WI38 (cell line): ENCODE measurements at regions not wholly inside any gene's neighbourhood (a gene's known extent, or its start where the extent isn't known, plus 50 kb on each side); places are given as distances from the start of the nearest gene placed in this dataset.
A peak's percentile ranks its signal among the peaks of the same experiment; 100 is the strongest.
"Not testable (repeated sequence)": the region's sequence is repeated elsewhere in the genome, so short reads cannot be mapped to it uniquely, and the experiment has no call there.

ENCODE experiments used
- H3K4me3 ChIP-seq: 2 replicates; pipeline ENCODE4 v1.5.1; 2011; ENCODE audit warnings: low read depth, mild to moderate bottlenecking, control low read depth, low read length
- CTCF ChIP-seq: IDR thresholded peaks from 2 replicates; pipeline ENCODE4 v1.5.1; 2012; ENCODE audit warnings: low read depth, mild to moderate bottlenecking, control low read depth, low read length

GRCh38 chr6:12490351-12490903 lies 200.3 kb downstream of the EDN1 start:
- TF ChIP-seq CTCF = no peak
- no peak overlapping the region for H3K4me3 ChIP-seq

GRCh38 chr6:12490904-12491571 lies 200.9 kb downstream of the EDN1 start:
- TF ChIP-seq CTCF = no peak
- H3K4me3 ChIP-seq = no peak overlapping the region

- H3K4me3 ChIP-seq = not testable (repeated sequence)
Measured at GRCh38 chr6:12492929-12493328, 202.8 kb downstream of the EDN1 start.

- no peak overlapping the region for H3K4me3 ChIP-seq
- TF ChIP-seq CTCF = no peak
Measured at GRCh38 chr6:12493446-12493845, 203.3 kb downstream of the EDN1 start.

- H3K4me3 ChIP-seq = no peak overlapping the region
- no peak for TF ChIP-seq CTCF
Measured at GRCh38 chr6:12494161-12494560, 204.0 kb downstream of the EDN1 start.

- no peak overlapping the region for H3K4me3 ChIP-seq
- TF ChIP-seq CTCF = no peak
Measured at GRCh38 chr6:12501990-12502389, 211.8 kb downstream of the EDN1 start.

- peak; percentile 42 for TF ChIP-seq CTCF
- H3K4me3 ChIP-seq = no peak overlapping the region
Measured at GRCh38 chr6:12504325-12504966, 212.1 kb upstream of the PHACTR1 start.
